ENCODE measurements at regions not wholly inside any gene's neighbourhood (a gene's known extent, or its start where the extent isn't known, plus 50 kb on each side); places are given as distances from the start of the nearest gene placed in this dataset.
A peak's percentile ranks its signal among the peaks of the same experiment; 100 is the strongest.

- DNase-seq (ENCODE audit: low read depth): no peak
- TF ChIP-seq CTCF (IDR thresholded peaks at IDR 0.05; ENCODE audit: insufficient read depth, low read depth, low read length, missing control alignments): no peak
Observed at GRCh38 chr6:139603581-139603980, 229.1 kb upstream of the CITED2 start.

GRCh38 chr6:139602577-139602976, 228.1 kb upstream of the CITED2 start:
- TF ChIP-seq CTCF (IDR thresholded peaks at IDR 0.05; ENCODE audit: insufficient read depth, low read depth, low read length, missing control alignments): no peak
- no peak for DNase-seq (ENCODE audit: low read depth)
- H3K4me3 ChIP-seq (ENCODE audit: low read length): no peak overlapping the region

More at GRCh38 chr6:139603581-139603980, 229.1 kb upstream of the CITED2 start:
- H3K4me3 ChIP-seq (ENCODE audit: low read length): no peak overlapping the region

GRCh38 chr6:139600919-139601475, 226.5 kb upstream of the CITED2 start:
- H3K4me3 ChIP-seq (ENCODE audit: low read length): no peak overlapping the region
- TF ChIP-seq CTCF (IDR thresholded peaks at IDR 0.05; ENCODE audit: insufficient read depth, low read depth, low read length, missing control alignments): no peak
- no peak for DNase-seq (ENCODE audit: low read depth)

GRCh38 chr6:139600343-139600742, 225.9 kb upstream of the CITED2 start:
- no peak for TF ChIP-seq CTCF (IDR thresholded peaks at IDR 0.05; ENCODE audit: insufficient read depth, low read depth, low read length, missing control alignments)
- no peak overlapping the region for H3K4me3 ChIP-seq (ENCODE audit: low read length)
- no peak for DNase-seq (ENCODE audit: low read depth)

GRCh38 chr6:139597771-139598755, 223.6 kb upstream of the CITED2 start:
- DNase-seq (ENCODE audit: low read depth): peak; percentile 78
- TF ChIP-seq CTCF (IDR thresholded peaks at IDR 0.05; ENCODE audit: insufficient read depth, low read depth, low read length, missing control alignments): no peak
- H3K4me3 ChIP-seq (ENCODE audit: low read length): no peak overlapping the region

- no peak overlapping the region for H3K4me3 ChIP-seq (ENCODE audit: low read length)
- no peak for TF ChIP-seq CTCF (IDR thresholded peaks at IDR 0.05; ENCODE audit: insufficient read depth, low read depth, low read length, missing control alignments)
- DNase-seq (ENCODE audit: low read depth): no peak
Observed at GRCh38 chr6:139597087-139597763, 222.8 kb upstream of the CITED2 start.

Data from epithelial cell of esophagus (primary cell).